GM12865 (cell line): ENCODE measurements at regions not wholly inside any gene's neighbourhood (a gene's known extent, or its start where the extent isn't known, plus 50 kb on each side); places are given as distances from the start of the nearest gene placed in this dataset.

Experiments used
- DNase-seq: peaks from one replicate; pipeline ENCODE4 v3.0.0; 2010; ENCODE audit warnings: low read depth
- H3K4me3 ChIP-seq: 2 replicates; pipeline ENCODE4 v1.5.1; 2011; ENCODE audit warnings: mild to moderate bottlenecking, low read depth, low read length, control low read depth
- CTCF ChIP-seq: IDR thresholded peaks from 2 replicates; pipeline ENCODE4 v1.5.1; 2011; ENCODE audit warnings: low read length, control low read depth, low read depth, inconsistent platforms; ENCODE audit not compliant: insufficient read depth; ENCODE audit errors: missing control alignments

GRCh38 chr5:57338868-57339340 lies 143.7 kb downstream of the ACTBL2 start:
- H3K4me3 ChIP-seq = no peak overlapping the region
- TF ChIP-seq CTCF = no peak

GRCh38 chr5:57338068-57338867 lies 144.3 kb downstream of the ACTBL2 start:
- TF ChIP-seq CTCF = peak; percentile 52
- H3K4me3 ChIP-seq = no peak overlapping the region
- DNase-seq = peak; percentile 44

More at GRCh38 chr5:57338868-57339340, 143.7 kb downstream of the ACTBL2 start:
- DNase-seq = no peak

- no peak overlapping the region for H3K4me3 ChIP-seq
- TF ChIP-seq CTCF = no peak
- no peak for DNase-seq
Measured at GRCh38 chr5:57335092-57335660, 147.4 kb downstream of the ACTBL2 start.

GRCh38 chr5:57334475-57334874 lies 148.1 kb downstream of the ACTBL2 start:
- TF ChIP-seq CTCF = no peak
- no peak for DNase-seq
- H3K4me3 ChIP-seq = no peak overlapping the region

- no peak overlapping the region for H3K4me3 ChIP-seq
- no peak for TF ChIP-seq CTCF
- no peak for DNase-seq
Measured at GRCh38 chr5:57332361-57332760, 150.2 kb downstream of the ACTBL2 start.

GRCh38 chr5:57327561-57328367 lies 153.9 kb downstream of the GPBP1 start:
- no peak for TF ChIP-seq CTCF
- DNase-seq = no peak
- no peak overlapping the region for H3K4me3 ChIP-seq
